Dendritic cell treated with granulocyte-macrophage colony-stimulating factor and Interleukin-4, amounts not matched to agents 40 ng/mL and 50 ng/mL, for 4 days (primary cell): ENCODE measurements at regions not wholly inside any gene's neighbourhood (a gene's known extent, or its start where the extent isn't known, plus 50 kb on each side); places are given as distances from the start of the nearest gene placed in this dataset.

Experiments used
- H3K27ac Mint-ChIP-seq: one replicate; pipeline ENCODE4 v1.8.0; 2022; ENCODE audit warnings: mild to moderate bottlenecking, mixed read lengths
- H3K27me3 Mint-ChIP-seq: one replicate; pipeline ENCODE4 v1.8.0; 2022; ENCODE audit warnings: mild to moderate bottlenecking, mixed read lengths
- H3K36me3 Mint-ChIP-seq: one replicate; pipeline ENCODE4 v1.8.0; 2022; ENCODE audit warnings: low read depth, mixed read lengths
- H3K4me1 Mint-ChIP-seq: one replicate; pipeline ENCODE4 v1.8.0; 2022; ENCODE audit warnings: low read depth, mixed read lengths
- H3K4me3 Mint-ChIP-seq: one replicate; pipeline ENCODE4 v1.8.0; 2022; ENCODE audit warnings: mild to moderate bottlenecking, moderate library complexity, mixed read lengths
- H3K9me3 Mint-ChIP-seq: one replicate; pipeline ENCODE4 v1.8.0; 2022; ENCODE audit warnings: mixed read lengths
- intact Hi-C: fragments of 100-400 bp; cut with micrococcal nuclease; formaldehyde crosslinking; loops from one replicate; pipeline ENCODE4 v1.15.0; 2022

- Mint-ChIP-seq H3K36me3 (no peaks in the 10 kb centered on the region), H3K9me3 (peaks cover 78% of the 10 kb centered on the region), H3K4me1 (no peaks in the 10 kb centered on the region), H3K27ac (no peak overlapping the region), H3K27me3 (no peaks in the 10 kb centered on the region), H3K4me3 (no peak overlapping the region)
- intact Hi-C loops = no loop called here
Observed at GRCh38 chr7:68309271-68309670, 1289.0 kb upstream of the AUTS2 start.

- intact Hi-C loops = no loop called here
- Mint-ChIP-seq H3K4me3 (no peak overlapping the region), H3K9me3 (peaks cover 77% of the 10 kb centered on the region), H3K27me3 (no peaks in the 10 kb centered on the region), H3K27ac (no peak overlapping the region), H3K36me3 (no peaks in the 10 kb centered on the region), H3K4me1 (no peaks in the 10 kb centered on the region)
Observed at GRCh38 chr7:68309806-68310205, 1288.5 kb upstream of the AUTS2 start.

- H3K36me3 Mint-ChIP-seq = no peaks in the 10 kb centered on the region
- H3K27me3 Mint-ChIP-seq = no peaks in the 10 kb centered on the region
- no peak overlapping the region for H3K27ac Mint-ChIP-seq
- peaks cover 83% of the 10 kb centered on the region for H3K9me3 Mint-ChIP-seq
- intact Hi-C loops = no loop called here
- no peaks in the 10 kb centered on the region for H3K4me1 Mint-ChIP-seq
- H3K4me3 Mint-ChIP-seq = no peak overlapping the region
Observed at GRCh38 chr7:68311958-68312357, 1286.3 kb upstream of the AUTS2 start.

GRCh38 chr7:68313806-68314205 lies 1284.5 kb upstream of the AUTS2 start:
- Mint-ChIP-seq H3K4me3 (no peak overlapping the region), H3K27me3 (no peaks in the 10 kb centered on the region), H3K27ac (no peak overlapping the region), H3K36me3 (no peaks in the 10 kb centered on the region), H3K9me3 (peaks cover 68% of the 10 kb centered on the region), H3K4me1 (no peaks in the 10 kb centered on the region)
- intact Hi-C loops = no loop called here

- Mint-ChIP-seq H3K27ac (no peak overlapping the region), H3K27me3 (no peaks in the 10 kb centered on the region), H3K4me1 (no peaks in the 10 kb centered on the region), H3K36me3 (no peaks in the 10 kb centered on the region), H3K9me3 (peaks cover 68% of the 10 kb centered on the region), H3K4me3 (no peak overlapping the region)
- intact Hi-C loops = no loop called here
Observed at GRCh38 chr7:68314208-68314607, 1284.1 kb upstream of the AUTS2 start.

GRCh38 chr7:68317476-68317875 lies 1280.8 kb upstream of the AUTS2 start:
- H3K36me3 Mint-ChIP-seq = no peaks in the 10 kb centered on the region

GRCh38 chr7:68319061-68319460 lies 1279.2 kb upstream of the AUTS2 start:
- Mint-ChIP-seq H3K4me3 (no peak overlapping the region), H3K4me1 (no peaks in the 10 kb centered on the region), H3K9me3 (peaks cover 41% of the 10 kb centered on the region), H3K36me3 (no peaks in the 10 kb centered on the region), H3K27me3 (no peaks in the 10 kb centered on the region), H3K27ac (no peak overlapping the region)
- intact Hi-C loops = no loop called here

More at GRCh38 chr7:68317476-68317875, 1280.8 kb upstream of the AUTS2 start:
- Mint-ChIP-seq H3K9me3 (peaks cover 41% of the 10 kb centered on the region), H3K27me3 (no peaks in the 10 kb centered on the region), H3K4me1 (no peaks in the 10 kb centered on the region), H3K27ac (no peak overlapping the region), H3K4me3 (no peak overlapping the region)
- intact Hi-C loops = no loop called here

GRCh38 chr7:68321076-68321639 lies 1277.1 kb upstream of the AUTS2 start:
- Mint-ChIP-seq H3K36me3 (no peaks in the 10 kb centered on the region), H3K27ac (no peak overlapping the region), H3K27me3 (no peaks in the 10 kb centered on the region), H3K4me3 (no peak overlapping the region), H3K4me1 (no peaks in the 10 kb centered on the region), H3K9me3 (peaks cover 42% of the 10 kb centered on the region)
- intact Hi-C loops = no loop called here

GRCh38 chr7:68321776-68322496 lies 1276.3 kb upstream of the AUTS2 start:
- H3K4me1 Mint-ChIP-seq = no peaks in the 10 kb centered on the region
- H3K9me3 Mint-ChIP-seq = peaks cover 49% of the 10 kb centered on the region
- H3K36me3 Mint-ChIP-seq = no peaks in the 10 kb centered on the region
- H3K4me3 Mint-ChIP-seq = no peak overlapping the region
- no peak overlapping the region for H3K27ac Mint-ChIP-seq
- intact Hi-C loops = no loop called here
- H3K27me3 Mint-ChIP-seq = no peaks in the 10 kb centered on the region

GRCh38 chr7:68324621-68325020 lies 1273.7 kb upstream of the AUTS2 start:
- no peaks in the 10 kb centered on the region for H3K27me3 Mint-ChIP-seq
- H3K4me3 Mint-ChIP-seq = no peak overlapping the region
- H3K36me3 Mint-ChIP-seq = no peaks in the 10 kb centered on the region
- no peak overlapping the region for H3K27ac Mint-ChIP-seq
- no peaks in the 10 kb centered on the region for H3K4me1 Mint-ChIP-seq
- intact Hi-C loops = no loop called here
- H3K9me3 Mint-ChIP-seq = peaks cover 69% of the 10 kb centered on the region

- H3K27ac Mint-ChIP-seq = no peak overlapping the region
- intact Hi-C loops = no loop called here
- no peak overlapping the region for H3K4me3 Mint-ChIP-seq
- H3K27me3 Mint-ChIP-seq = no peaks in the 10 kb centered on the region
- no peaks in the 10 kb centered on the region for H3K4me1 Mint-ChIP-seq
- H3K9me3 Mint-ChIP-seq = peaks cover 88% of the 10 kb centered on the region
- H3K36me3 Mint-ChIP-seq = no peaks in the 10 kb centered on the region
Observed at GRCh38 chr7:68334216-68334615, 1264.1 kb upstream of the AUTS2 start.

GRCh38 chr7:68334636-68335272 lies 1263.5 kb upstream of the AUTS2 start:
- no peak overlapping the region for H3K27ac Mint-ChIP-seq
- no peak overlapping the region for H3K4me3 Mint-ChIP-seq
- H3K36me3 Mint-ChIP-seq = no peaks in the 10 kb centered on the region
- H3K27me3 Mint-ChIP-seq = no peaks in the 10 kb centered on the region
- peaks cover 88% of the 10 kb centered on the region for H3K9me3 Mint-ChIP-seq
- intact Hi-C loops = no loop called here
- no peaks in the 10 kb centered on the region for H3K4me1 Mint-ChIP-seq

GRCh38 chr7:68336594-68336993 lies 1261.7 kb upstream of the AUTS2 start:
- Mint-ChIP-seq H3K36me3 (no peaks in the 10 kb centered on the region), H3K27me3 (no peaks in the 10 kb centered on the region), H3K27ac (no peak overlapping the region), H3K9me3 (peaks cover 88% of the 10 kb centered on the region), H3K4me3 (no peak overlapping the region), H3K4me1 (no peaks in the 10 kb centered on the region)
- intact Hi-C loops = no loop called here

GRCh38 chr7:68348401-68348800 lies 1249.9 kb upstream of the AUTS2 start:
- Mint-ChIP-seq H3K36me3 (no peaks in the 10 kb centered on the region), H3K9me3 (peaks cover 74% of the 10 kb centered on the region), H3K4me3 (no peak overlapping the region)

More at GRCh38 chr7:68348401-68348800, 1249.9 kb upstream of the AUTS2 start:
- intact Hi-C loops = no loop called here
- Mint-ChIP-seq H3K4me1 (no peaks in the 10 kb centered on the region), H3K27me3 (no peaks in the 10 kb centered on the region), H3K27ac (no peak overlapping the region)
